ELF-1 (cell line): ENCODE measurements at regions not wholly inside any gene's neighbourhood (a gene's known extent, or its start where the extent isn't known, plus 50 kb on each side); places are given as distances from the start of the nearest gene placed in this dataset.

Experiments used
- DNase-seq: peaks from one replicate; pipeline ENCODE4 v3.0.0-alpha.2; 2016; ENCODE audit warnings: low read depth, low spot score

DNA sequence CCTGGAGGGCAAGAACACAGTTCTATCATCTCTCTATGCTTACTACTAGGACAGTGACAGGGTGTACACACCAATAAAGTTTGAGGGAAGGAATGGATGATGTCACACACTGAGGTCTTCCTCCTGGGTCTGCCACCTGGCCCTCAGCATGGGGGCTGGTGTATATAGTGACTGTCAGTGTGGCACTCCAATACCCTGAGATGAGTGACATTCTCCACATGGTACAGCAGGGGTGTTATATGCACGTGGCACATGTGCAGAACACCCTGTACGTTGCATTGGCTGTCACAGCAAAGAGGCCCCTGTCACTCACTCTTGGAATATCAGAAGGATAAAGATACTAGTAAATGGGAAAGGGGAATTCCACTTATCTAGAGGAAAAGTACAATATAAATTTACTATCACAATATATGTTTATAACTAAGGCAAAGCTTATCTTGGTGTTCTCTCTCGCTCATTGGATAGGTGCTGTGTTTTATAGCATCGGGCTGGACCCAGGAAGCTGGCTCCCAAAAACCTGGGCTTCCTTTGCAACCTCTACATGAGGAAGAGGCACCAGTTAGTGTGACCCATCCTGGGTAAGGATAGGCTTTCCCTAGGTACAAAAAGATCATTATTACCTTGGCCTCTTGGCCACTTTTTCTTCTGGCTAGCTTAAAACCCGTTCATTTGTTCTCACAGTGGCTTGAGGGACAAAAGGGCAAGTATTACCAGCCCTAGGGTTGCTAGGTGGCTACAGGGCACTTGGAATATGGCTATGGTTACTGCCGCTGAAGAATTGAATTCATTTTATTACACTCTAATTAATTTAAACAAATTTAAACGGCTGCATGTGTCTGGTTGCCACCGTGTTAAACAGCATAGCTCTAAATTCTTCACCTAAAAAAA is 54.8 kb upstream of the HES1 start:
- no peak for DNase-seq

DNA sequence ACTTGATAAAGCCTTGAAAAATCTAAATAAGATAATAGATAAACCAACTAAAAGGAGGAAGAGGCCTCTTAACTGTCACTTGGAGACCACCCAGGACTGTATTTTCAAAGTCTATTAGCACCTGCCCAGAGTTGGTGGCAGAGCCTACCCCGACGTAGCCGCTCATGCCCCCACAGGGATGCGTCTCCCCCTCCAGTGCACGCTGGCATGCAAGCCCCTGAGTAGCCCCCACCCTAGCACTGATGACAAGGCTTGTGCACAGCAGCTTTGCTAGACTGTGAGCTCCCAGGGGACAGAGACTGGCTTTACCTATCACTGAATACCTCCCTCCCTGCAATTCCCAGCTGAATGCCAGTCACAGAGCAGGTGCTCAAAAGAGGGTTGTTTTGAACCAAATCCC is 54.1 kb upstream of the HES1 start:
- DNase-seq: no peak

- DNase-seq: no peak
These were observed 53.0 kb upstream of the HES1 start for GRCh38 chr3:194082743-194083636.

DNA sequence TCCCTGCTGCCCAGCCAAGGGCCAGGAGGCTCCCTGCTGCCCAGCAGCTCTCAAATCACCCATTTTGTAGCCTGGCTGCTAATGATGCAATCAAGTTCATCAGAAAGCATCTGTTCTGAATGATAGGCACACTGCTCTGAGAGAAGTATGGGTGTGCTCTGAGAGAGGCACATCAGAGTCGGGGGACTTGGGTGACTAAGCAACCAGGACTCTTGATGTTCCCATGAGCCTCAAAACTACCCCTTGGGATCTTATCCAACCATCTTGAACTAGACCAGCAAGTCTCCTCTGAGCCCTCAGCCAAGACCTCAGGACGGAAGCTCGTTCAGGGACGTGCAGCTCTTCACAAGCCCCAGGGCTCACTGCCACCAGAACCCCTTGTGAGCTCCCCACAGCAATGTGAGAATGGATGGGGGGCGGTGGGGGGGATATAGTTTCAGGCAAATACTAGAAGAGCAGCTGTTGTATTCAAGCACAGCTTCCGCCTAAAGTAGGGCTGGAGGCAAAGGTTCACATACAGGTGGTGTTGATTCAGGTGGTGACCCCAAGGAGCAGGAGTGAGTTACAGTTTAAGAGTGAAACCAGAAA is 52.2 kb upstream of the HES1 start:
- DNase-seq: no peak

- no peak for DNase-seq
These were observed 51.7 kb upstream of the HES1 start for GRCh38 chr3:194084284-194084683.
